Amygdala (tissue), 56 donors: ENCODE measurements at regions not wholly inside any gene's neighbourhood (a gene's known extent, or its start where the extent isn't known, plus 50 kb on each side); places are given as distances from the start of the nearest gene placed in this dataset.

Source experiments
- DNase-seq, 56 donors: peaks; one replicate each; lab custom pipeline; 2025; lab: John Stamatoyannopoulos, UW

DNA sequence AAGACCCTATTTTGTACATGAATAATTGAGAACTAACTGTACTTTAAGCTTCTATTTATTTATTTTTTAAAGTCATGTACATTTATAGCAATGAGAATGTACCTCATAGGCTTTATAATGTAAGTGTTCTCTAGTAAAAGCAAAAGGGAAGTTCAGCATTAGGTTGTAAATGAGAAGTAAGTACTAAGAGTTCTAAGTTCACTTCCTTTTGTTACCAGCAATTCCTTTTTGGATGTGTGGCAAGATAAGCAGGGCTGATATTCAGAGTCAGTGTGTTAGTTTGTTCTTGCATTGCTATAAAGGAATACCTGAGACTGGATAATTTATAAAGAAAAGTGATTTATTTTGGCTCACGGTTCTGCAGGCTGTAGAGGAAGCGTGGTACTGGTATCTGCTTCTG lies 54.0 kb upstream of the CCN2 start:
- DNase-seq = no peak

DNA sequence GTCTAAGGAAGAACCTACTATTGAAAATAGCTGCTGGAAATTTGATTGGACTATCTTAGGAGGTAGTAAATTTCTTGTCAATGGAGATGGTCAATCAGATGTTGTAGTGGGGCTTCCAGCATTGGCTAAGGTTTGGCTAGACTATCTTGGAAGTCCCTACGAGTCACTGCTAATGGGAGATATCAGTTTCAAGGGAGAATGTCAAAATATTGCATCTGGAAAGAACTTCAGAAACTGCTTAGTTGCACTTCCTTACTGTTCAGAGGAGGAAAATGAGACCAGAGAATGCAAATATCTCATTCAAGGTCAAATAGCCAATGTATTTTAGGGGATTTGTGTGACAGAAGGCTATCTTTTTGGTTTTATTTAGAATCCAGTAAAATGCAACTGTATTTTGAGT lies 53.5 kb upstream of the CCN2 start:
- DNase-seq = no peak

DNA sequence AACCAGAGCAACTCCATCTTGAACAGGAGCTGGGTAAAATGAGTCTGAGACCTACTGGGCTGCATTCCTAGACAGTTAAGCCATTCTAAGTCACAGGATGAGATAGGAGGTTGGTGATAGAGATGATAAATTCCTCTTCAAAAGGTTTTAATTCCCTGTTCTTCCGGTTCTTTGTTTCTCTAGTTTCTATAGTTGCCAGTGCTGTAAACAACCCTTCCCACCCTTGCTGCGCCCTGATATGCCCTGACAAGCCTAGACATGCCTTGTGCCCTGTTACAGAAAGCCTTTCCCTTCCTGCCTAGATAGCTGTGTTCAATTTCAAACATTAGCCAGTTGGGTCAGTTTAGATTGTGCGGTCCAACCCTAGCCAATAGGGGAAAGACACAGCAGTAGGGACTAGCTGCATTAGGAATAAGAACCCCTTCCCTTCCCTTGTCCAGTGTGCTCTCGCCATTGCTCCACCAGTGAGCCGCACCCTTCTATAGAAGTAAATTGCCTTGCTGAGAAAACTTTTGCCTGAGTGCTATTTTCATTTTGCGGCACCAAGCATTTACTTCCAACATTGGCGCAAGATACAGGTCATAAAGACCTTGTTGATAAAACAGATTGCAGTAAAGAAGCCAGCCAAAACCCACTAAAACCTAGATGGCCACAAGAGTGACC lies 52.5 kb upstream of the CCN2 start:
- no peak for DNase-seq
